RWPE1 (cell line): ENCODE measurements at regions not wholly inside any gene's neighbourhood (a gene's known extent, or its start where the extent isn't known, plus 50 kb on each side); places are given as distances from the start of the nearest gene placed in this dataset.

Experiments
- CTCF ChIA-PET: fragments of 350-600 bp; sonication (Branson Sonifier 250); formaldehyde crosslinking; extraction: SDS; loops from one replicate; lab custom pipeline; 2021; lab: Yijun Ruan, JAX
- POLR2A ChIA-PET: fragments of 400-600 bp; formaldehyde crosslinking; extraction: SDS; loops from one replicate; lab custom pipeline; 2020; ENCODE audit warnings: antibody characterized with exemption; ENCODE audit not compliant: low non-redundant PET; lab: Yijun Ruan, JAX
- DNase-seq: peaks from one replicate; pipeline ENCODE4 v3.0.0; 2012; ENCODE audit warnings: low spot score
- H3K27ac ChIP-seq: fragments of 450-650 bp; 2 replicates; pipeline ENCODE4 v1.5.1; 2017
- CTCF ChIP-seq: fragments of 450-650 bp; conservative IDR thresholded peaks from 2 replicates; pipeline ENCODE4 v1.5.1; 2017; ENCODE audit warnings: low read depth, mild to moderate bottlenecking

GRCh38 chr3:13227315-13228165 lies 154.3 kb upstream of the IQSEC1 start:
- no peak for DNase-seq
- ChIA-PET CTCF (no interaction called here), POLR2A (no interaction called here)
- TF ChIP-seq CTCF, result no peak
- H3K27ac ChIP-seq, result no peak overlapping the region

- POLR2A ChIA-PET, result no interaction called here
- DNase-seq, result no peak
- no peak for TF ChIP-seq CTCF
- CTCF ChIA-PET, result no interaction called here
- no peak overlapping the region for H3K27ac ChIP-seq
These were observed 151.7 kb upstream of the IQSEC1 start for GRCh38 chr3:13224967-13225366.

GRCh38 chr3:13223574-13224237 lies 150.5 kb upstream of the IQSEC1 start:
- DNase-seq, result no peak
- no peak for TF ChIP-seq CTCF
- POLR2A ChIA-PET, result no interaction called here
- no peak overlapping the region for H3K27ac ChIP-seq
- CTCF ChIA-PET, result interaction anchor here (0.6 kb wide), 1 partner anchor 12 kb away, joined by 3 read pairs; no protein-coding TSS in a partner anchor

GRCh38 chr3:13222891-13223573 lies 149.8 kb upstream of the IQSEC1 start:
- CTCF ChIA-PET, result interaction anchor here (0.6 kb wide), 1 partner anchor 13 kb away, joined by 3 read pairs; no protein-coding TSS in a partner anchor
- no peak for DNase-seq

GRCh38 chr3:13222131-13222530 lies 148.9 kb upstream of the IQSEC1 start:
- DNase-seq, result no peak
- no peak overlapping the region for H3K27ac ChIP-seq
- no peak for TF ChIP-seq CTCF
- CTCF ChIA-PET, result no interaction called here
- POLR2A ChIA-PET, result no interaction called here

More at GRCh38 chr3:13222891-13223573, 149.8 kb upstream of the IQSEC1 start:
- TF ChIP-seq CTCF, result no peak
- POLR2A ChIA-PET, result no interaction called here
- H3K27ac ChIP-seq, result no peak overlapping the region

- ChIA-PET CTCF (no interaction called here), POLR2A (no interaction called here)
- no peak for TF ChIP-seq CTCF
These were observed 148.3 kb upstream of the IQSEC1 start for GRCh38 chr3:13221491-13222061.

More at GRCh38 chr3:13221491-13222061, 148.3 kb upstream of the IQSEC1 start:
- no peak for DNase-seq
- H3K27ac ChIP-seq, result no peak overlapping the region
